SHP77 treated with DMSO at 0.1 percent for 48 hours (cell line): ENCODE measurements at regions not wholly inside any gene's neighbourhood (a gene's known extent, or its start where the extent isn't known, plus 50 kb on each side); places are given as distances from the start of the nearest gene placed in this dataset.

Experiments
- DNase-seq: peaks from one replicate; lab custom pipeline; 2025; lab: John Stamatoyannopoulos, UW

DNA sequence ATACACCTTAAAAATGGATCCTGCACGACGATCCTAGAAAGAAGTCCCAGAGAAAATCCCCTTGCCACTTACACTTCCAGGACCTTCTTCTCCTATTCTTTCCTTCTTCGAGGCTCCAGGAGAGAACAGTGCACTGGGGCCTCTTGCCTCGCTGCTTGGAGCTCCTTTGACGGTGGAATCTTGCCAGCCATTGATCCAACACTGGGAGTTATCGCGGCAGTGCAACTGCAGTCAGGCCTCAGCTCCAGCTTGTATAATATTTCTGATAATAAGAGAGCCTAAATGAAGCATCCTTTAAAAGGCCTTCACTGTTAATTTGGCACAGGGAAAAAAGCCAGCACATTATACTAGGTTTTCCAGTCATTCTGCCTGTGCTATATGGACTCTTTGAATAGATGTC is 216.9 kb upstream of the PARD3B start:
- no peak for DNase-seq

DNA sequence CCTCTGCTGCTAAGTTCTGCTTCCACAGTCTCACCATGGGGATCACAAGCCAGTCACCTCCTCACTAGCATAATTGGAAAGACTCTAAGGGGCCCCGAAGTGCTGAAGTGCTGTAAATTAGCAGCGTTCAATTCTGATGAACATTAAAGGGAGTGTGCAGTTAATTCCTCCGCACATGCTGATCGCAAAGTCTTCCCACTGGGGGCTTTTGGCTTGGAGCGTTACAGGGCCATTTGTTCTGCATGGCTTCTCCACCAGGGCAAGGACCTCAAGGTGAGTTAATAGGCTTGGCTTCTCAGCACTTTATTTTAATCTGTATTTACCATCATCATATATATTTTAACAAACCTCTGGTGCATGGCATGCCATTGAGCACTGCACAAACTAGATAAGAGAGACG is 216.3 kb upstream of the PARD3B start:
- no peak for DNase-seq

DNA sequence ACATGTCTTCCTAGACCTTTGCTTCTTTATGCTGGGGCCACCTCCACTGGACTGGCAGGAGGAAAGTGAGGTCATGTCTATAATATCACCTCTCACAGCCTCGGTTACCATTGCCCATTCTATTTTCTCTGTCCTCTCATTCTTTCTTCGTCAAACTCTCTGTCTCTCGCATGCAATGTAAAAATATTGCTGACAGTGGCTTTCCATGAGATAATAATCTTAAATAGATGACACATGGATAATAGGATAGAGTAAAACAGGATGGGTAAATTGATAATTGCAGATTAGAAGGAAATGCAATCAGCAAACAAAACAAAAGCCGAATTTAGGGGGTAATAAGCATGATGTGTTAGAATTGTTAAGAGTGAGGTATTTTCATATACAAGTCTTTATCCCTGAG is 215.7 kb upstream of the PARD3B start:
- DNase-seq, result no peak

DNA sequence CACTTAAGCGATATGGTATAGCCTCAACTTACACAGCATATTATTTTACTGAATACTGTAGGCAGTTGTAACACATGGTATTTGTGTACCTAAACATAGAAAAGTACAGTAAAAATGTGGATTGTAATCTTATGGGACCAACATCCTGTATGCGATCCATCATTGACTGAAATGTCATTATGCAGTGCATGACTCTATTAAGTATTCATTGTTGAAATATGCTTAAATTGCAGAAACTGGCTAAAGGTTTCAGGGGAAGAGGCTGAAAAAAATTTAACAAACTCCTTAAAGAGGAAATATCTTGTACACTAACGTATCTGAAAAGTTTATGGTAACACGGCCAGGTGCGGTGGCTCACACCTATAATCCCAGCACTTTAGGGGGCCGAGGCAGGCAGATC is 214.1 kb upstream of the PARD3B start:
- no peak for DNase-seq

DNA sequence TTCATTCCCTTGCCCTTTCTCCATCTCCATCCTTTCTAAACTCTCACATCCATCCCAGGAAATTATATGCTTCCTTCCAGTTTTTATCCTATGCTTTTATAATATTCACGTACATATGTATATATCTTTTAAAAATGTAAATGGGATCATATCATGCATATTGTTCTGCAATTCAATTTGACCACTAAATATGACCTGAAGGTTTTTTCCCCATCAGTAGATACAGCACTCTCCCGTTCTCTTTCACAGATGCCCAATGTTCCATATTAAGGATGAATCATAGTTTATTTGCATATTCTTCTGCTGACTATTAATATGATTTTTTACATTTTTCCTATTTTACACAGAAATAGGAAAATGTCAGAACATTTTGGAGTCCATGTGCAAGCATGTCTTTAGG is 213.3 kb upstream of the PARD3B start:
- no peak for DNase-seq

DNA sequence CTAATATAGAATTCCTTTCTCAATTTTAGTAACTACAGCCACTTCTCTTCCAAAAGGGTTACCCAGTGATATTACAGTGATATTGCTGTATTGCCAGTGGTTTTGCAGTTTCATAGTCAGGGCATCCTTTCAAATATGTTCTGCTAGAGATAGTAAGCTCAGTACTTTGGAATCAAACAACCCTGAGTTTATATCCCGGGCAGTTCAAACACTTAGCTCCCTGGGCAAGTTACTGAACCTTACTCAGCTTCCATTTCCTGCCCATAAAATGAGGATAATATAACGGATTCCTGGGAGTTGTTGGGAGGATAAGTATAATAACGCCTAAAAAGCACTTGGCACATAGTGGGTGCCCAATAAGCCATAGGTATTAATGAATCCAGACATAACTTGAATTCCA is 212.6 kb upstream of the PARD3B start:
- DNase-seq, result no peak

DNA sequence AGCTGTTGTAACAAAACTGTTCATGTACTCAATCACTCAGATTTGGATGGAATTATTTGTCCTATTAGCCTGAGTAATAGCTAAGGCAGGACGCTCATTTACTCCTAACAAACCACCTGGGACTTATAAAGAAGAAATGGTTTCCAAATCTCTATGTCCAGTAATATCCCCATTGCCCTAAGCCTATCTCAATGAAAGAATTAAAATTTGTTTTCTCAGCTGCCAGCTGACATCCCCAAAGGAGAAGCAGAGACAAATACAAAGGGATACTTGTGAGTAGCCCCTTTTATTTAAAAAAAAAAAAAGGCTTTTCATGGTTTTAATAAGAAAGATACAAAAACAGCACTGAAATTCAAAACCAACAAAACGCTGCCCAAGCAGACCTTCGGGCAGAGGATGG is 211.4 kb upstream of the PARD3B start:
- no peak for DNase-seq

DNA sequence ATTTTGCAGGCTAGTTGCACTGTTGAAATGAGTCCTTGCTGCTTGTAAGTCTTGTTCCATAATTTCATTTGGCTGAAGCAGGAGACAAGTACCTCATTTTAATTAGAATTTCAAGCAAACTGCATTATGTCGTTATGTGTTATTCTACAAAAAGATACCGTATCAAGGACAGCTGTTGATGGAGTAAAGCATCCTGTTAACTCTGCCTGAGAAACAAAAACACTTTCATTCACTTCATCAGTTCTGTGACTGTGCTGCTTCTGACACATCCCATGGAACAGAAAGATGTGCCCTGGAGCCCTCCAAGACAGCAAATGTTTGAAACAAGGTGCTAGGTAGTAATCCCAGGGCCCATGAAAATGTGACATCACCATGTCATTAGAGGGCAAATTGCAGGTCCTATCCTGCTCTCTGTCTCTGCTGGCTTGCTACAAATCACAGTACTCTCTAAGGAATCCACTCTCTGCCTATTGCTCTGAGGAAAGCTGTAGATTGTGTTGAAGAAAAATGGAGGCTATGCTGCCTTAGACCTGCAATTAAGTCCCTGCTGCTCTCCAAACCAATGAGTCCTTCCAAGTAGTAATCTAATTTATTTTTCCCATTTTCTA is 209.7 kb upstream of the PARD3B start:
- no peak for DNase-seq

DNA sequence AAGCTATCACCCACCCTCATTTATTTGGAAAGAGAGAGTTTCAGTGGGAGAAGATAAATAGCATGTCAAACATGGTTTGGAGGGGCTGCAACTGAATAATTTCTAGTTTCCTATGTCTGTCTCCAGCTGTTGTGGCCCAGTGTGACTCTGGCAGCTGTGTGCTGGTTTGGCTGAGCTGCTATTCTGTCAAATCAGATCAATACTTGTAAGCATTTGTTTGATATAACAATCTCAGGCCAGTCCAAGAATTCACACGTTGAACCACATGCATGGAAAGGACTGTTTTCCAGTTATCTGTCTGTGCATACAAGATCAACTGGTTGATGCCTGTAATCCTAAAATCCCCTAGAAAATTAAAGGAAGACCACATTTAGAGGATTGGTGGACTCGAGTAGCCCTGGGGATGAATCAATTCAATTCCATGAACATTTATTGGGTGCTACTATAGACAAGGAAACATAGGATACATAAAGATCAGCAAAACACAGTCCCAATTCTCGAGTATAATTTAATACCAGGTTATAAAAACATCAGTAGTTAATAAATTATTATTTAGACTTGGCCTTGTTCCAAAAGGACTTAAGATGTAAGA is 209.0 kb upstream of the PARD3B start:
- no peak for DNase-seq

DNA sequence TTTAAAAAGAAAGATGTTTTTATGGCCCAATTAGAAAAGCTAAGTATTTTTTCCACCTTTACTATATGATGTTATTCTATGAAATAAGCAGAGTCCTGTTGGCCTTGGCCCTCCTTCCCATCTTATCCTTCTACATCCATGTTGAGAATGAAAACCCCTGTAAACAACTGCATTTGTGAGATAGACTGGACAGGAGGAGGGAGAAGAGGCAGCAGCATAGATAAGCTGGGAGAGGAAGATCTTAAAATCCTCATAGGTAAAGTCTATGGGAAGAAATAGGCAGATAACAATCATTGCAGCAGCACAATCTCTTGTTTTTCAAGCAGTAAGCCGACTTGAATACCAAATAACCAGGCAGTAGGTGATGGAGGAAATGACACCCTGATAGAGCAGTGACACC is 207.6 kb upstream of the PARD3B start:
- no peak for DNase-seq

DNA sequence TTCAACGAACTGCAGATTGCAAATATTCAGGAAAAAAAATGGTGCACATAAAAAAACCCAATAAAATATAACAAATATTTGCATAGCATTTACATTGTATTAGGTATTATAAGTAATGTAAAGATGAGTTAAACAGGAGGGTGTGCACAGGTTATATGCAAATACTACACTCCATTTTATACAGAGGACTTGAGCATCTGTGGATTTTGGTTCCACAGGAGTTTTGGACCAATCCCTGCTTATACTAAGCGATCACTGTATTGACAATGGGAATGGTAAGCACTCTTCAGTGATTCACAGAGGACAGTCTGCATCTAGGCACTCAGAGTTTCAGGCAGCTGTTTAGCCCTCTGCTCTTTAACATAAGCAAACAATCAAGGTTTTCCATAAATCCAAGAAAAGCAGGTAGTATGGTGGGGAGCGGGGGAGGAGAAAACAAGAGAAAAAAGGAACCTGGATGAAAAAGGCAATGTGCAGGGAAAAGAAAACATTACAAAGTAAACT is 206.0 kb upstream of the PARD3B start:
- no peak for DNase-seq

DNA sequence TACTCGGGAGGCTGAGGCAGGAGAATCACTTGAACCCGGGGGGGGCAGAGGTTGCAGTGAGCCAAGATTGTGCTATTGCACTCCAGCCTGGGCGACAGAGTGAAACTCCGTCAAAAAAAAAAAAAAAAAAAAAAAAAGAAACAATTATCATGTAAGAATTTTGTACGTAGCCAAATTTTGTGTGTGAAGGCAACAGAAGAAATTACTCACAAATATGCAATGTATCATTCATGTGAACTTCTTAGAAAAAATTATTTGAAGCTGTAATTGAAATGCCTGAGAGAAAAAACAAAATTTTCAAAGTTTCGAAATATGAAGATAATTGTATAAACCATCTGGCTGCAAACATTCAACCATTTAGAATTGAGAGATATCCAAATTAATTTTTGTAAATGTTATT is 204.8 kb upstream of the PARD3B start:
- no peak for DNase-seq

DNA sequence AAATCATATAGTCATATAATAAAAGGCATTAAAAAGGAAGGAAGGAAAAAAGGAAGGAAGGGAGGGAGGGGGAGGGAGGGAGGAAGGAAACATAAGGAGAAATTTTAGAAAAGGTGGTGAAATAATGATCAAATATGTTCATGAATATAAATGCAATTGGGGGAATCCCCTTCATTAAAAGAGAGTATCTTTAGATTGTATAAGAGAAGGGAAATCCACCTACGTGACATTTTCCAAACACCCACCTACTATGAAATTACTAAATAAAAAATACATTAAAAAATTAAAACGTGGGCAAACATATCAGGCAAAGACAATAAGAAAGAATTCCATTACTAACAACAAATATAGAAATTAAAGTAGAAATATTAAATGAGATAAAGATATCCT is 203.4 kb upstream of the PARD3B start:
- DNase-seq, result no peak

DNA sequence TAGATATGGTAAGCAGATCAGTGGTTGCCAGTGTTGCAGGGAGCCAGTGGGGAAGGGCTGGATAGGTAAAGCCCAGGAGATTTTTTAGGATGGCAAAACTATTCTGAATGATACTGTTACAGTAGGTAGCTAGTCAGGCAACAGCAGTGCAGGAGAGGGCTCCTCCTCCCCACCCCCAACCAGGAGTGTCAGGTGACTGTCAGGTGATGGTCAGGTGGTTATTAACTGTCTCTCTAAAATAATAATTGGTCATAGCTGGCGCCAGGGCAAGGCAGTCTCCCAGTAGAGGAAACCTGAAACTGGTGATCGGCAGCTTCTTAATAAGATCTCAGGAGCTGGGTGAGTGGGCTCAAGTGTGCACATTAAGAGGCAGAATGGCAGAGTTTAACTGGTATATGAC is 201.6 kb upstream of the PARD3B start:
- no peak for DNase-seq

DNA sequence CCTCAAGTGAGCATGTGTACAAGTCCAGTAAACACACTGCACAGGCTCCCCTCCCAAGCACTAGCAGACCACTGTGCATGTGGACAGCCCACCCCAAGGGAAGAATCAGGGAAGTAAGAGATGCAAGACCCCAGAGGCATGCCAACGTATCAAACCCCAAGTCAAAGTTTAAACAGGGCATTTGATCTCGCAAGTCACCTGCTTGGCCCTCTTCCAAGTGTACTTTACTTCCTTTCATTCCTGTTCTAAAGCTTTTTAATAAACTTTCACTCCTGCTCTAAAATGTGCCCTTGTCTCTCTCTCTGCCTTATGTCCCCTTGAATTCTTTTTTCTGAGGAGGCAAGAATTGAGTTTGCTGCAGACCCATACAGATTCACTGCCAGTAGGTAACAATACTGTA is 201.2 kb upstream of the PARD3B start:
- DNase-seq, result no peak

DNA sequence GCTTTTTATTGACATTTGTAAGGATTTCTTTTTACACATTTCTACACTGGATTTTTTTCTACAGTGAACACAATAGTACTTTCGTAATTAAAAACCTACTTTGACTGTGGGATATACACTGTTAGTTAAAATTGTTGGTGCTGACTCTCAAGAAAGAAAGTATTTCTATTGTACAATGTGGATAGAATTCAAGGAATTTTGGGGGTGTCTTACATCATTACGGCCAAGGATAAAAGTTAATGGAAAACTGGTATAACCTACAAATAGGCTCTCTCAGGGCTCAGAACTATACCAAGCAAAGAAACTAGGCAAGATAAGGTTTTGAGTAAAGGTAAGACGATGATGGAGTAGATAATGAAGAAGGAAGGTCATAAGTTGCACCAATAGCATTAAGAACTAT is 198.4 kb upstream of the PARD3B start:
- no peak for DNase-seq

DNA sequence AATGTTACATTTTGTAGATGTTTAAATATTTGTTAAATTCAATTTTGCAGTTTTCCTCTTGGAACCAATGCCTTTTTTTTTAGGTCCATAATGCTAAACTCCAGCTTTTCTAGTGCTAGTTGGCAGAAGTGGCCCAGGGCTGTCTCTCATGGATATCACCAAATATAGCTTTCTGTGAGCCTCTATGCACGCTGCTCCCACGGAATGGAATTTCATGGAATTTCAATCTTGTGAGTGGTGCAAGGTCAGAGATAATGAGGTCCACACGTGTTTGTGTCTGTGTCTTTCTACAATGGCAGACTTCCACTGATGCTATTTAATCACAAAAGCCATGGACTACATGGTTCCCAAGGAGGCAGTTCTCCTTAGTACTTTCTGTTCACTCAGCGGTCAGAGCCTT is 191.5 kb upstream of the PARD3B start:
- no peak for DNase-seq

DNA sequence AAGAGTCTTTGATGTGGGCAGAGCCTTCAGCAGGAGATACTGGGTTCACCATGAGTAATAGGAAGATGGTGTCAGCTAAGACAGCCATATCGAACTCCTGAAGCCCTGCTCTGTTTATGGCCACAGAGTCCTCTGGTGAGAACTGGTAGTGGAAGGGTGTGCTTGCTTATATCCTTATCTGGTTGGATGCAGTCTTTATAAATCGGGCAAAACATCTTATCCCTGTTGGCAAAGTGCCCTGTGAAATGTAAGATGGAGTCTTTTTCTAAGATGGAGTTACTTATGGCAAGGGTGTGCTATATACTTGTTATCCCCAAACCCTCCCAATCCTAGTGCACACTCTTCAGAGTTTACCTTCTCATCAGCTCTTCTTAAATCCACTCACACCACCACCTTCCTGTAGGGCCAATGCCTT is 190.8 kb upstream of the PARD3B start:
- no peak for DNase-seq

DNA sequence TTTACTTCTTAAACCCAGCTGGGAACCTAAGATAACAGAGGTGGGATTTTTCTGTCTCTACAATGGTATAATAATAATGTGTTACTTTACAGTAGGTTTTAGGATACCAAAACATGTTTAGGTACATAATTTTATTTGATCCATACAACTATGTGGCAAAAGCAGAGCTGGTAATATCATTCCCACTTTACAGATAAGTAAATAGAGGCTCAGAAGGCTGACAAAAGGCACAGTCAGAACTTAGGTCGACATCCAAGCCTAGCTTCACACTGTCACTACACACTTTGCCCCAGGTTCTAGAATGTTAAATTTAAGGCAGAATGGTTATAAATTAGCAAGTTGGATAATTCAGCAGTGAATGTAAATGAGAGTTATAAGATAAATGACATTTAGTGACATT is 189.6 kb upstream of the PARD3B start:
- DNase-seq, result no peak

DNA sequence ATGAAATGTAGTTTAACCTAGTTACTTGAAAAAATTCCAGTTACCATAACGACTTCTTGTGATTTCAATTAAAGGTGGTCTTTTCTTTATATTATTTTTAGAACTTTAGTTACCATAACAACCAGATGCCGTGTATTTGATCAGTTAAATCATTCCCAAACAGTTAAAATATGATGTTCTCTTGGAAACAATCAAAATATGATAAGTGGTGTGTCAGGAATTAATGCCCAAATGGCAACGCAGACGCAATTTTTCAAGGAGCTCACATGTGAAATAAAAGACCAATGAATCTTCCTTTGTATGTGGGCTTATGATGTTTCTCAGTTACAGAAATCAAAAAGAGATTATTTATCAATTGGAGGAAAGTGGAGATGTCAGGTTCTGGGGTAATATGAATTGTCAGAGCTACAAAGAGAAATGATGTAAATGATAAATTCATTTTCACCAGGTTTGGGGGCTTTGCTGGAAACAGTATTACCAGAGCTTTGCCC is 189.1 kb upstream of the PARD3B start:
- no peak for DNase-seq

DNA sequence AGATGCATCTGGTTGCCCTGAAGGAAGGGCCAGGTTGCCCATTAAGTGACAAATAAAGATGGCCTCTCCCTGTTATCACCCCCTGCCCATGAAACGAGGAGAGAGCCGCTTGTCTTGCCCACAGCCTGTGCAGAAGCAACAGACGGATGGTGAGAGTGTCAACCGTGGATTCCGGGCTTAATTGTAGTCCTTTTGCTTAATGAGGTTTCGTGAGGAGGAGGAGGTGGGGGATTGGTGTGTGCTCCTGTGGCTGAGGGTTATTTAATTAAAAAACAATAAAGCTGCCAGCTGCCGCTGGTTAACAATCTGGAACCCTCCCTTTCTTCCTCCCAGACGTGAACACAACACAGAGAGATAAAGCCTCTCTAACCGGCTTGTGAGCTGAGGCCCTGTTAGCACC is 188.0 kb upstream of the PARD3B start:
- DNase-seq, result no peak

DNA sequence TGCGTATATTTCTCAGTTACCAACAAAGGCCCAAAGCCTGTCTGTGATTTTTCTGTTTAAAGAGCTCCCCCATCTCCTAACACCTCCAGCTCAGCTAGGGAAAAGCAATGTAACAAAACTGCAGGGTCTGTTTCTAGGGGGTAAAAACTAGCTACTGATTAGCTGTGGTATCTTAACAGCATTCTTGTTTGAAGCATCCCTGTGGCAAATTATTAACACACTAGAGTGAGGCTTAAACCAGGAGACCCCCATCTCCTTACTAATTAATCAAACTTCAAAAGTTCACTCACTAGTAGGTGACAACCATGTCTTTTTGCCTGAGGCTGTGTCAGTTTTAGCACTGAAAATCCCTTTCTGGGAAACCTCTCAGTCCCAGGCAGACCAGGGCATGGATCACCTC is 186.2 kb upstream of the PARD3B start:
- no peak for DNase-seq

DNA sequence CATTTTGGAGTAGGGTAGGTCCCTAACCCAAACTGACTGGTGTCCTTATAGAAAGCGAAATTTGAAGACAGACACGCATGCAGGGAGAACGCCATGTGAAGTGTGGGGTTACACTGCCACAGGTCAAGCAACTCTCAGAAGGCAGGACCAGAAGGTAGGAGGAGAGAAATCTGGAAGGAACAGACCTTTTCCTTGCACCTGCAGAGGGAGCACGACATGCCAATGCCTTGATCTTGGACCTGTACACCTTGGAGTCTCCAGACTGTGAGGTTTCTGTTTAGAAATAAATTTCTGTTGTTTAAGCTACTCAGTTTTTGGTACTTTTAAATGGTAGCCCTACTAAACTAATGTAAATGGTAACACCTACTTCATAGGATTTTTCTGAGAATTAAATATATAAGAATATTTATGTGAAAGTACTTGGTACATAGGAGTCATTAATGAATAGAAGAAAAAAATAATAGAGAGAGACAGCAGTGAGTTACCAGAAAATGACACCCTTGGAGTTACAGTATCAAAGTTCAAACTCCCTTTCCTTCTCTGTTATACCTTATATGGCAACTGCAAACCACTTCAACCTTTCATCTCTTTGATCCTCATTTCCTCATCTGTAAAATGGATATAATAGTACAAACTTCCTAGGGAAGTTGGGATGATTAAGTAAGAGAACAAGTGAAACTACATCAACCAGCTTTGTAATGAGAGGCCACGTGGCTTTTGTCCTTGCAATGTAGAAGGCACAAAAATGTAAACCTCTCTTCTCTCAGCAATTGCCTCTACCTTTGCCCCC is 184.9 kb upstream of the PARD3B start:
- no peak for DNase-seq
